Stimulated activated naive CD8-positive, alpha-beta T cell treated with anti-CD3 and anti-CD28 coated beads, Interleukin-15, amount 100 ng/mL, for 72 hours (primary cell): ENCODE measurements at regions not wholly inside any gene's neighbourhood (a gene's known extent, or its start where the extent isn't known, plus 50 kb on each side); places are given as distances from the start of the nearest gene placed in this dataset.
A peak's percentile ranks its signal among the peaks of the same experiment; 100 is the strongest.
"Not testable (repeated sequence)": the region's sequence is repeated elsewhere in the genome, so short reads cannot be mapped to it uniquely, and the experiment has no call there.

Experiments
- ATAC-seq: fragments of 150-1000 bp; cut with Tn5 transposase; 2 replicates; pipeline ENCODE4 v1.10.0; 2021; ENCODE audit warnings: mild to moderate bottlenecking, moderate library complexity
- DNase-seq, 2 donors: peaks; one replicate each; pipeline ENCODE4 v3.0.0; 2021 to 2022
- H3K27ac Mint-ChIP-seq, 2 donors: one replicate each; pipeline ENCODE4 v1.8.0; 2022; ENCODE audit warnings: mild to moderate bottlenecking in 2 of 2, mixed read lengths in 2 of 2, moderate library complexity in 2 of 2
- H3K27me3 Mint-ChIP-seq: one replicate; pipeline ENCODE4 v1.8.0; 2022; ENCODE audit warnings: mixed read lengths
- H3K4me1 Mint-ChIP-seq: one replicate; pipeline ENCODE4 v1.8.0; 2022; ENCODE audit warnings: mild to moderate bottlenecking, mixed read lengths
- H3K4me3 Mint-ChIP-seq, 2 donors: one replicate each; pipeline ENCODE4 v1.8.0; 2022; ENCODE audit warnings: mild to moderate bottlenecking in 2 of 2, mixed read lengths in 2 of 2, moderate library complexity in 1 of 2
- H3K9me3 Mint-ChIP-seq, 2 donors: one replicate each; pipeline ENCODE4 v1.8.0; 2022; ENCODE audit warnings: mixed read lengths in 2 of 2

DNA sequence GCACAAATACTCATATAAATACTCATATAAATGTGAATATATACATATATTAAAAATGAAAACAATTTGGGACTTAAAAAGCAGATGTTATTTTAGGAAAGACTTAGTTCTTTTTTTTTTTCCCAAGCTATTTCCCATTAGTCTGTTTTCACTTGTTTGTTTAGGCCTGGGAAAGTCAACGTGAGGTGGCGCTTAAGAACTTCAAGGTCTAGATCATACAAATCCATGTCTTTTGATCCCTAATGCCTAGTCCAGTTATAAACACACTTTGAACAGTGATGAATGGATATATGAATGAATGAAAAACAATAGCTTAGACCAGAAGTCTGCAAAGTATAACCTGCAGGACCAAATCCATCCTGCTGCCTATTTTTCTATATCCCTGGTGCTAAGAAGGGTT lies 224.5 kb downstream of the CGGBP1 start:
- no peaks in the 10 kb centered on the region for H3K9me3 Mint-ChIP-seq
- no peak for ATAC-seq
- DNase-seq: no peak
- no peak overlapping the region for H3K27ac Mint-ChIP-seq
- no peaks in the 10 kb centered on the region for H3K4me1 Mint-ChIP-seq
- H3K4me3 Mint-ChIP-seq: no peak overlapping the region
- no peaks in the 10 kb centered on the region for H3K27me3 Mint-ChIP-seq

DNA sequence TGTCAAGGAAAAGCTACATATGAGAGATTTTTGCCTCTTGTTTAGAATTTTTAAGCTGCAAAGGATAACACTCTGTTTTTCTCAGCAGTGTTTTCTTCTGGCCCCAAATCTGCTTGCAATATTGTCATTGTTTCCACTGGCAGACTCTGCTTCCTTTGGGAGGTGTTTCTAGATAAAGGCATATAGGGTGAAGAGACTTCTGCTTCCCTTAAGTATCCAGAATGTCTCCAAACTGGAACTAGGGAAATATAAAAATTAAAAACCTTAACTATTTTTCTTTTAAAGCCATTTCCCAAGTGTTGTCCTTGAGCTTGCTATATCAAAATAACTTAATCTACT lies 225.8 kb downstream of the CGGBP1 start:
- no peaks in the 10 kb centered on the region for H3K4me1 Mint-ChIP-seq
- no peaks in the 10 kb centered on the region for H3K9me3 Mint-ChIP-seq
- H3K4me3 Mint-ChIP-seq: no peak overlapping the region
- no peaks in the 10 kb centered on the region for H3K27me3 Mint-ChIP-seq
- H3K27ac Mint-ChIP-seq: no peak overlapping the region
- no peak for DNase-seq
- no peak for ATAC-seq

DNA sequence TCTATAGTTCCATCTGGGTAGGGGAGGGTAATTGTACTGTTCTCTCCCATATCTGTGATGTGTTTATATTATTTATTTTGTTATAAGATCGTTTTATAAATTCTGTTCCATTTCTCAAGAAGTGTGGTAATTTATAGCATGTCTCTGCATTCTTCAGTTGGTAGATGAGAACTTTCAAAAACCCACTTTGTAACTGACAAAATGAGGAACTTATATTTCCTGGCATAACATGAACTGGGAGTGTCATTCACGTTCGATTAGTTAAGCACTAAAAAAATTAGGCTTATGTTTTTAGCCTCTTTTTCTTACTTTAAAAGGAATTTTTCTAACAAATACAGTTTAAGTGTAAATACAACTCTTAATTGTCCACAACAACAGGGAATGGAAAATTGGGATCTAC lies 230.8 kb downstream of the CGGBP1 start:
- no peaks in the 10 kb centered on the region for H3K4me1 Mint-ChIP-seq
- ATAC-seq (no peak), DNase-seq (no peak)
- H3K4me3 Mint-ChIP-seq: no peak overlapping the region
- no peak overlapping the region for H3K27ac Mint-ChIP-seq
- H3K27me3 Mint-ChIP-seq: peaks cover 6% of the 10 kb centered on the region
- no peaks in the 10 kb centered on the region for H3K9me3 Mint-ChIP-seq

DNA sequence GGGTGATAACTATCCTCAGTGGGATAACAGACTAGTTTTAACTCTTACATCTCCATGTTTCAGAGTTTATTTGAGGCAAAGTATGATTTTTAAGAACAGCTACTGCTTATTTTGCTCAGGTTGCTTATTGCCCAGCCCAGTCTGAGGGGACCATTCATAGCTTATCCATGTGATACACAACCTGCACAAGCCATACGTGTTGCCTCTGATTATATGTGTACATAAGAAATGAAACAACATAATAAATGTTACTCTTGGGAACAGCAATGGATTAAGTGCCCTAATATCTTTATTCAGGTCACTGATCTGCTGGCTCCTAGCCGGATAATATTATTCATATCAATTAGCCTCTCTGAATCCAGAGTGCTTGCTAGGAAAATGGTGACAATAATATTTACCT lies 236.2 kb downstream of the CGGBP1 start:
- Mint-ChIP-seq H3K4me3 (no peak overlapping the region), H3K4me1 (no peaks in the 10 kb centered on the region), H3K27ac (no peak overlapping the region), H3K9me3 (no peaks in the 10 kb centered on the region), H3K27me3 (peaks cover 6% of the 10 kb centered on the region)
- no peak for DNase-seq
- ATAC-seq: no peak

DNA sequence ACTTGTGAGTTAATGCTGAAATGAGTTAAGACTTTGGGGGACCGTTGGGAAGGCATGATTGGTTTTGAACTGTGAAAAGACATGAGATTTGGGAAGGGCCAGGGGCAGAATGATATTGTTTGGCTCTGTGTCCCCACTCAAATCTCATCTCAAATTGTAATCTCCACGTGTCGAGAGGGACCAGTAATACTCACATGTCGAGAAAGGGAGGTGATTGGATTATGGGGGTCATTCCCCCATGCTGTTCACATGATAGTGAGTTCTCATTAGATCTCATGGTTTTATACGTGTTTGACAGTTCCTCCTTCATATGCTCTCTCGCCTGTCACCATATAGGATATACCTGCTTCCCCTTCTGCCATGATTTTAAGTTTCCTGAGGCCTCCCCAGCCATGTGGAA lies 245.3 kb downstream of the CGGBP1 start:
- not testable (repeated sequence) for H3K27ac Mint-ChIP-seq, H3K4me3 Mint-ChIP-seq, H3K9me3 Mint-ChIP-seq, H3K27me3 Mint-ChIP-seq, H3K4me1 Mint-ChIP-seq, ATAC-seq, DNase-seq

DNA sequence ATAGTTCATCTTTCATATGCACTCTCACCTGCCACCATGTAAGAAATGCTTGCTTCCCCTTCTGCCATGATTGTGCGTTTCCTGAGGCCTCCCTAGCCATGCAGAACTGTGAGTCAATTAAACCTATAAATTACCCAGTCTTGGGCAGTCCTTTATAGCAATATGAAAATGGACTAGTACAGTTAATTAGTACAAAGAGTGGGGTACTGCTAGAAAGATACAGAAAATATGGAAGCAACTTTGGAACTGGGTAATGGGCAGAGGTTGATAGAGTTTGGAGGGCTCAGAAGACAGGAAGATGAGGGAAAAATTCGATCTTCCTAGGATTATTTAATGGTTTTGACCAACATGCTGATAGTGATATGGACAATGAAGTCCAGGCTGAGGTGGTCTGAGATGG lies 246.9 kb downstream of the CGGBP1 start:
- H3K4me3 Mint-ChIP-seq: no peak overlapping the region
- H3K27me3 Mint-ChIP-seq: peaks cover 13% of the 10 kb centered on the region
- no peak overlapping the region for H3K27ac Mint-ChIP-seq
- peaks cover 0 to 10% of the 10 kb centered on the region in 2 donors for H3K9me3 Mint-ChIP-seq
- H3K4me1 Mint-ChIP-seq: no peaks in the 10 kb centered on the region
- ATAC-seq (no peak), DNase-seq (no peak)

DNA sequence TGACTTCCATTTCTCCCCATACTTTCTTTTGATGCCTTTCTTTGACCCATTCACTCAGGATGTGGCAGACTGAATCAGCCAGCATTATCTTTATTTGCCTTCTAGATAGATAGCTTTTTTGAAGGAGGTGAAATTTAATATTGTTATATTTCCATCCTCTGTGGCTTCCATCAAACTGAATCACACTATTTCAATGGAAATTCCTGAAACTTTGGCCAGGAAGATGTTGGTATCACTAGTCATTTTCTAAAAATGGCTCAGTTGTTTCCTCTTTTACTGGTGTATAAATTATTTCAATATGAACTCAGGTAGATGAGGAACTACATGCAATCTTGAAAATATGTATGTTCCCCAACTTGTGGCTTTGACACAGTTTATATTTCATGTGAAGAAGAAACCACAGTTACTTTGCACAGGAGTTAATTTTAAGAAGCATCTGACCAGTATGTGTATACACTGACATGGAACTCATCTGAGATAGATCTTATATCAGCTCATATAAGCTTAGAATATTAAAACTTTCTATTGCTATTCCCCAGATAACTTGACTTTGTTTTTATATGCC lies 248.3 kb downstream of the CGGBP1 start:
- Mint-ChIP-seq H3K4me3 (no peak overlapping the region), H3K4me1 (no peaks in the 10 kb centered on the region), H3K9me3 (peaks cover 0 to 10% of the 10 kb centered on the region in 2 donors), H3K27ac (no peak overlapping the region), H3K27me3 (peaks cover 13% of the 10 kb centered on the region)
- DNase-seq (no peak), ATAC-seq (no peak)

DNA sequence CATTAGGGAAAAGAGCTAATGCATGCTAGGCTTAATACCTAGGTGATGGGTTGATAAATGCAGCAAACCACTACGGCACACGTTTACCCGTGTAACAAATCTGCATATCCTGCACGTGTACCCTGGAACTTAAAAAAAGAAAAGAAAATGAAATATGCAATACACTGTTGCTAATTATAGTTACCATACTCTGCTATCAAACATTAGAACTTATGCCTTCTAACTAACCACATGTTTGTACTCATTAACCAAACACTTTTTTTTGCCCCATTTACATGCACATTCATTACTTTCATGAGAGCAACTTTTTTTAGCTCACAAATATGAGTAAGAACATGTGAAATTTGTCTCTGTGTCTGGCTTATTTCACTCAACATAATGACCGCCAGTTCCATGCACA lies 253.1 kb downstream of the CGGBP1 start:
- ATAC-seq (no peak), DNase-seq (no peak)
- no peaks in the 10 kb centered on the region for H3K9me3 Mint-ChIP-seq
- no peaks in the 10 kb centered on the region for H3K4me1 Mint-ChIP-seq
- H3K27me3 Mint-ChIP-seq: peaks cover 28% of the 10 kb centered on the region
- no peak overlapping the region for H3K27ac Mint-ChIP-seq
- no peak overlapping the region for H3K4me3 Mint-ChIP-seq

DNA sequence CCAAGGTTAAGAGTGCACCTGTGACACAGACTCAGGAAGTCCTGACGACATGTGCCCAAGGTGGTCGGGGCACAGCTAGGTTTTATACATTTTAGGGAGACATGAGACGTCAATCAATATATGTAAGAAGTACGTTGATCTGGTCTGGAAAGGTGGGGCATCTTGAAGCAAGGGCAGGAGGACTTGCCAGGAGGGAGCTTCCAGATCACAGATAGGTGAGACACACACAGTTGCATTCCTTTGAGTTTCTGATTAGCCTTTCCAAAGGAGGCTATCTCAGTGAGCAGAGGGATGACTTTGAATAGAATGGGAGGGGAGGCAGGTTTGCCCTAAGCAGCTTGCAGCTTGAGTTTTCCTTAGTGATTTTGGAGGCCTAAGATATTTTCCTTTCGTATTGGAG lies 257.4 kb downstream of the CGGBP1 start:
- no peaks in the 10 kb centered on the region for H3K9me3 Mint-ChIP-seq
- ATAC-seq (no peak), DNase-seq (no peak)
- H3K4me1 Mint-ChIP-seq: peaks cover 2% of the 10 kb centered on the region
- no peak overlapping the region for H3K4me3 Mint-ChIP-seq
- no peak overlapping the region for H3K27ac Mint-ChIP-seq
- peaks cover 42% of the 10 kb centered on the region for H3K27me3 Mint-ChIP-seq

DNA sequence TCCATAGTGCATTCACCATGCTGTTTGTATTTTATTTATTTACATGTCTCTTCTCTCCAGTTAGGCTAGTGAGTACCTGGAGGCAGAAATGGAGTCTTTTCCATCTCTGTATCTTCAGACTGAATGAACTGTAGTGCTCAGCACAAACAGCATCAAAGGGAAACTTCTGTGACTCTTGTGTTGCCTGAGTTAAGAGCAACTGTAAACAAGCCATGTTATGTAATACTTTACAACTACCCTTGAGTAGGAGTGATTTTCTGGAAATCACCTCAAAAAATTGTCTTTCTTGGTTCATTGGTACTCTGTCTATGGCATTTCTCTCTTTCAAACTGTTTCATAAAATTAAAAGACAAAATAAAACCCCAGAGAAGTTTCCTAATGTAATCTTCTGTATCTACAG lies 258.3 kb downstream of the CGGBP1 start:
- Mint-ChIP-seq H3K4me1 (peaks cover 9% of the 10 kb centered on the region), H3K4me3 (no peak overlapping the region), H3K27ac (no peak overlapping the region), H3K27me3 (peaks cover 50% of the 10 kb centered on the region), H3K9me3 (peaks cover 0 to 5% of the 10 kb centered on the region in 2 donors)
- DNase-seq (no peak), ATAC-seq (no peak)

DNA sequence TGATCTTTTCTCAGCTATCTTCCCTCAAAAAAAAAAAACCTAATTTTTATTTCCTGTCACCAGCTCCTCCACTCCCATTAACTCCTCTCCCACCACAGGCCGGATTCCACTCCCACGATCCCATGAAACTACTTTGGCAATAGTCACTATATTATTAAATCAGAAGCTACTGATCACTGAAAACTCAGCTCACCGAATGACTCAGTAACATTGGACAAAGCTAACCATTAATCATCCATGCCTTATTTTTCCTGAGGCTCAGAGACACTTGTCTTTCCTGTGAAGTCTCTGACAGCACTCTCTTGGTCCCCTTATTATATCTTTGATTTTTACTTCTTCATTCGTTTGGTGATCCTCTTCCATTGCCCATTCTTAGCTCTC lies 260.2 kb downstream of the CGGBP1 start:
- Mint-ChIP-seq H3K27me3 (peaks cover 65% of the 10 kb centered on the region), H3K27ac (no peak overlapping the region), H3K4me1 (peaks cover 10% of the 10 kb centered on the region), H3K4me3 (no peak overlapping the region), H3K9me3 (peaks cover 0 to 5% of the 10 kb centered on the region in 2 donors)
- ATAC-seq: no peak
- DNase-seq: no peak

DNA sequence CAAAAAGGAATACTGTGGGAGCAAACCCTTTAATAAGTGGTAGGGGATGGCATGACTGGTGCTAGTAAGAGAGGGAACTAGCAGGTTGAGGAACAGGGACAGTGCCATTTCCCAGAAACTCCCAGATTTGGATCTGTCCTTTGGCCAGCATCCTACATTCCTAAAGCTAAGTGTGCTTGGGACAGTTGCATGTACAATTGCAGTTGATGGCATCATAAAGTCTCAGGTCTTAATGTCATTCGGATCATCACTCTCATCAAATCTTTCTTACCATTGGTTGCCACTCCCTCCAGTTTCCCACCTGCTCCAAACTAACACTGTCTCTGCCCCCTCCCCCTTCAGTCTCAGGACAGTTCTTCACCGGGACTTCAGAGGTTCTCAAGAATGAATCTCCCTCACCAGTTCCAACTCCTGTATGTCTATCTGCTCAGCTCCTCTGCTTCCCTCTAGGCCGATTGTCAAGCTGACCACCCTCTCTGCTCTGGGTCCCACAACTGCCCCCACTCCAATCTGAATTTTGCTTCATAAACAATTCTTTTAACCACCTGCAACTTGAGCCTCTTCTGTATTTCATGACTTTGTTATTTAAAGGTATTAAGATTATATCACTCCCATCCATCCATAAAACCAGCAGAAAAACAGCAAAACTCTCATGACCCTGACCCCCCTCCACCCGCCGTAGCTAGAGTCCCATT lies 260.8 kb downstream of the CGGBP1 start:
- no peak overlapping the region for H3K4me3 Mint-ChIP-seq

DNA sequence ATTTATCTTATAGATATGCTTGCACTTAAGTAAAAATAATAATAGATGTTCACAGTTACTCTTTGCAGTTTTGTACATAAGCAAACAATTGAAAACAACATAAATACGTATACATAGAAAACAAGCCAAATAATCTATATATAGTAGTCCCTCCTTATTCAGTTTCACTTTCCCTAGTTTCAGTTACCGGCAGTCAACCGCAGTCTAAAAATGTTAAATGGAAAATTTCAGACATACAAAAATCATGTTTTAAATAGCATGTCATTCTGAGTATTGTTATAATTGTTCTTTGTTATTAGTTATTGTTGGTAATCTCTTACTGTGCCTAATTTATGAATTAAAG lies 262.0 kb downstream of the CGGBP1 start:
- no peak for DNase-seq
- H3K4me3 Mint-ChIP-seq: no peak overlapping the region
- H3K27me3 Mint-ChIP-seq: peaks cover 75% of the 10 kb centered on the region
- peaks cover 27% of the 10 kb centered on the region for H3K4me1 Mint-ChIP-seq
- no peak overlapping the region for H3K27ac Mint-ChIP-seq
- peaks cover 0 to 5% of the 10 kb centered on the region in 2 donors for H3K9me3 Mint-ChIP-seq
- ATAC-seq: no peak

More for the DNA sequence above, 260.8 kb downstream of the CGGBP1 start:
- ATAC-seq: no peak
- H3K27me3 Mint-ChIP-seq: peaks cover 70% of the 10 kb centered on the region
- peak overlapping the region in 1 of 2 donors; percentile 15 for H3K27ac Mint-ChIP-seq
- H3K4me1 Mint-ChIP-seq: peaks cover 15% of the 10 kb centered on the region
- DNase-seq: no peak
- H3K9me3 Mint-ChIP-seq: peaks cover 0 to 5% of the 10 kb centered on the region in 2 donors

DNA sequence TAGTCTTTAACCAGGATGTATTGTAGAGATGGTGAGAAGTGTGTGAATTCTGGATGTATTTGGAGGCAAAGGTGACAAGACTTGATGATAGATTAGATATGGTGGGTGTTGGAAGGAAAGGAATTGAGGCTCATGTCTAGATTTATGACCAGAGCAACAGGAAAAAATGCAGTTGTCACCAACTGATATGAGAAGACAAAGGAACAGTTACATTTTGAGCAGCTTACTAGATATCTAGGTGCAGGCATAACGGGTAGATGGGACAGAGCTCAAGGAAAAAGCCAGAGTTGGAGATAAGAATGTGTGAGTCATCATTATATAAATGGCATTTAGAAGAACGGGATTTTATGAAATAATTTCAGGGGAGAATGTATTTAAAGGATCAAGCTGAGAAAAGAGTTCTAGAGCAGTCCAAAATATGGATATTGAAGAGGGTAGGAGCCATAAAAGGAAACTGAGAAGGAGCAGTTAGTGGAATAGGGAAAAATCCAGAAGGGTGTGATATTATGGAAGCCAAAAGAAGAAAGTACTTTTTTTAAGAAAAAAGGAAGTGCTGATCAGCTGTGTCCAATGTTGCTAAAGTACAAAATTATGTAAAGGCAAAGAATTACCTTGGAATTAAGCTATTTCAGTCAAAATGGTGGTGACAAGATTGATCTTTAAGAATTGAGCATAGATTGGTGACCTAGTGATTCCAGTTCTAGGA lies 262.5 kb downstream of the CGGBP1 start:
- H3K27me3 Mint-ChIP-seq: peaks cover 76% of the 10 kb centered on the region
- no peak overlapping the region for H3K27ac Mint-ChIP-seq
- H3K9me3 Mint-ChIP-seq: peaks cover 0 to 5% of the 10 kb centered on the region in 2 donors
- DNase-seq (no peak), ATAC-seq (no peak)
- no peak overlapping the region for H3K4me3 Mint-ChIP-seq
- peaks cover 27% of the 10 kb centered on the region for H3K4me1 Mint-ChIP-seq

DNA sequence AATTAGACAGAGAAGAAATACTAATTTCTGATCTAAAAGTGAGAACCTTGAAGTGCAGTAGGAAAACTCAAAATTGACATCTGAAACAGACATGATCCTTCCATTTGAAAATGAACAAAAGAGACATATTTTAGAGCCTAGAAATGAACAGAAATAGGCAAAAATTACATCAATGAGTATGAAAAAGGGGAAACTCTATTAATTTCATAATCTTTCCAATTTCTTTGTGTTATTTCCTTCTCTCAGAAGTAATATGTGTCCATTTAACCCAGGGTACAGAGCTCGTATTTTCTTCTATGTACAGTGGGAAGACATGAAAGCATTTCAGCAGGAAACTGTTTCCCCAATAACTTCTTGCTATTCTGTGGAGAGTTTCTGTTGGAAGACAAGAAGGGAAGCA lies 263.1 kb downstream of the CGGBP1 start:
- ATAC-seq (no peak), DNase-seq (no peak)
- Mint-ChIP-seq H3K27me3 (peaks cover 78% of the 10 kb centered on the region), H3K27ac (no peak overlapping the region), H3K4me1 (peaks cover 27% of the 10 kb centered on the region), H3K4me3 (no peak overlapping the region), H3K9me3 (peaks cover 0 to 5% of the 10 kb centered on the region in 2 donors)

DNA sequence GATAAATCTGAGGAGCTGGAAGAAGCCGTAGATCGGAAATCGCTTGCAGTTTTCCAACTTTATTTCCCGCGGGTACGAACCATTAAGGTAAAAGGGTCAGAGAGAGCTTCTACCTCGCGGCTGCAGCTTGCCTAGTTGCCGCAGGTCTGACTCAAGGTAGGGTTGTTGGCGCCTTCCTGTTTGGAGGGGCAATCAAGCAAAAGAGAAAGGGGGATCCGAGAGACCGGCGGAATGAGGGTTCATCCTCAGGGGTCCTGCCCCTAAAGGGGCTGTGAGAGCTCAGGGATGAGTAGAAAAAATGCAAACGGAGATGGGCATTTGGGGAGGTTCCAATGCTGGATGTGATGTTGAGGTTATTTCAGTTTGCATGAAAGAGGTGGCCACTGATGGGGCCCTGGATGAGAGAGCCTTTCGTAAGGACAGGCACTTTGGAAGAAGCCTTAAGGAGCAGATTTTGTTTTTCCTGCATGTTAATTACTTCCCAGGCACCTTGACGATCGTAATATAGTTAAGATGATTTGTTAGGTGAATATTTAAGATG lies 265.4 kb downstream of the CGGBP1 start:
- H3K27ac Mint-ChIP-seq: peak overlapping the region in 1 of 2 donors; percentile 77
- peak overlapping the region; percentile 70 to 82 for H3K4me3 Mint-ChIP-seq
- peaks cover 27% of the 10 kb centered on the region for H3K4me1 Mint-ChIP-seq
- H3K27me3 Mint-ChIP-seq: peaks cover 84% of the 10 kb centered on the region
- ATAC-seq (peak; percentile 43), DNase-seq (no peak)
- H3K9me3 Mint-ChIP-seq: peaks cover 0 to 5% of the 10 kb centered on the region in 2 donors
